GM10266 (cell line): ENCODE measurements at regions not wholly inside any gene's neighbourhood (a gene's known extent, or its start where the extent isn't known, plus 50 kb on each side); places are given as distances from the start of the nearest gene placed in this dataset.

ENCODE experiments used
- DNase-seq: peaks from one replicate; pipeline ENCODE4 v3.0.0; 2012; ENCODE audit errors: extremely low spot score
- TF ChIP-seq, protein P1 (sequence below): IDR thresholded peaks from 2 replicates; pipeline ENCODE4 v1.5.1; 2012; ENCODE audit warnings: mild to moderate bottlenecking, low read depth; ENCODE audit not compliant: control insufficient read depth, insufficient read depth; ENCODE audit errors: missing control alignments

DNA sequence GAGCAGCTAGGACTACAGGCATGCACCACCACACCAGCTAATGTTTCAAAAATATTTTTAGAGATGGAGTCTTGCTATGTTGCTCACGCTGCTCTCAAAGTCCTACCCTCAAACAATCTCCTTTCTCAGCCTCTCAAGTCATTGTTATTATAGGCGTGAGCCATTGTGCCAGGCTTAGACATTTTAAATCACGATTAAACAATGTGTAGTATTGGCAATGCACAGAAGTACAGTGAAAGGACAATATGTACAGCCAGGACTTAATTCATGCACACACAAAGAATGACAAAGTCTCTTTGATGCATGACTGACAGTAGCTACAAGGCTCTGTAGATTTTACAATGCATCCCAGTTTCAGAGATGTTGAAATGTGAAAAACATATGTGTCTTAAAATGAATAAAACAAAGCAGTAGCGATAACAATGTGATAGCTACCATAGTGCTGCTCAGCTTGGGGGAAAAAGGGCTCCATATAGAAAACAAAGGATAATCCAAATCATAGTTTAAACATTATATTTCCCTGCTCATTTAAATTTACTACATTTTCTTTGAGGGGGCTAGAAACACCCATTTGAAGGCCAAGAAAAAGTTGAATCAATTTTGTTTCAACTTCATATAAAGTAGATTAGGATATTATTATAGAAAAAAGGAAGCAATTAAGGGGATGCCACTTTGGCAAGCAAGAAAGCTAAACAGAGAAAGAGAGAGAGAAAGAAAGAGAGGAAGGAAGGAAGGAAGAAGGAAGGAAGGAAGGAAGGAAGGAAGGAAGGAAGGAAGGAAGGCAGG is 272.4 kb upstream of the SMIM31 start:
- DNase-seq: no peak
- TF ChIP-seq, protein P1, sequence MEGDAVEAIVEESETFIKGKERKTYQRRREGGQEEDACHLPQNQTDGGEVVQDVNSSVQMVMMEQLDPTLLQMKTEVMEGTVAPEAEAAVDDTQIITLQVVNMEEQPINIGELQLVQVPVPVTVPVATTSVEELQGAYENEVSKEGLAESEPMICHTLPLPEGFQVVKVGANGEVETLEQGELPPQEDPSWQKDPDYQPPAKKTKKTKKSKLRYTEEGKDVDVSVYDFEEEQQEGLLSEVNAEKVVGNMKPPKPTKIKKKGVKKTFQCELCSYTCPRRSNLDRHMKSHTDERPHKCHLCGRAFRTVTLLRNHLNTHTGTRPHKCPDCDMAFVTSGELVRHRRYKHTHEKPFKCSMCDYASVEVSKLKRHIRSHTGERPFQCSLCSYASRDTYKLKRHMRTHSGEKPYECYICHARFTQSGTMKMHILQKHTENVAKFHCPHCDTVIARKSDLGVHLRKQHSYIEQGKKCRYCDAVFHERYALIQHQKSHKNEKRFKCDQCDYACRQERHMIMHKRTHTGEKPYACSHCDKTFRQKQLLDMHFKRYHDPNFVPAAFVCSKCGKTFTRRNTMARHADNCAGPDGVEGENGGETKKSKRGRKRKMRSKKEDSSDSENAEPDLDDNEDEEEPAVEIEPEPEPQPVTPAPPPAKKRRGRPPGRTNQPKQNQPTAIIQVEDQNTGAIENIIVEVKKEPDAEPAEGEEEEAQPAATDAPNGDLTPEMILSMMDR: no peak

DNA sequence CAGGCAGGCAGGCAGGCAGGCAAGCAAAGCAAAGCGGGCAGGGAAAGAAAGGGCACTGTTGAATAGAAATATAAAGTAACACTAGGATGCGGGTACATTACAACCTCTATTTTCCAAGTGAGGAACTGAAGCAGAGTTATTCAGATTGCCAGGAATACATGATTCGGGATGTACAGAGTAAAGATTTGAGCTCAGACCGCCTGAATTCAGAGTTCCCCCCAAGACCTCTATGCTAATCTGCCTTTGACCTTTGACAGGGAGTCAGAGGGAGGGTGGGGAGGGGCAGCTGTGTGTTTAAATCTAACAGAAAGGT is 271.9 kb upstream of the SMIM31 start:
- no peak for DNase-seq
- TF ChIP-seq, protein P1: no peak

DNA sequence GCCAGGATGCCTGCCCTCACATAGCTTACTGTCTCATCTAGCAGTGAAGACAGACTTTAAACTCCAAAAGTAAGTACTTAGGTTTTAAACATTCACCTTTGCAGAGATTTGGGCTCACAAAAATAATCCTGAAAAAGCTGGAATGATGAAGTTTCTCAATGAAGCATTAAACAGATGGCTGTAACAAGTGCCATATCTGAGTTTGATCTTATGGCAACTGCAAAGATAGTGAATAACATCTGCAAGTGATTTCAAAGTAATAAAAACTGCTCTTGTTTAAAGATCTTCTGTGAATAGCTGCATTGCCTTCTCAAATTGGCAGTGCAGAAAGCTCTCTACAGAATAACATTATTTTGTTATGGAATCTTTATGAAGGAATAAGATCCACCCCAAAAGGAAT is 271.2 kb upstream of the SMIM31 start:
- TF ChIP-seq, protein P1: no peak
- DNase-seq: no peak

DNA sequence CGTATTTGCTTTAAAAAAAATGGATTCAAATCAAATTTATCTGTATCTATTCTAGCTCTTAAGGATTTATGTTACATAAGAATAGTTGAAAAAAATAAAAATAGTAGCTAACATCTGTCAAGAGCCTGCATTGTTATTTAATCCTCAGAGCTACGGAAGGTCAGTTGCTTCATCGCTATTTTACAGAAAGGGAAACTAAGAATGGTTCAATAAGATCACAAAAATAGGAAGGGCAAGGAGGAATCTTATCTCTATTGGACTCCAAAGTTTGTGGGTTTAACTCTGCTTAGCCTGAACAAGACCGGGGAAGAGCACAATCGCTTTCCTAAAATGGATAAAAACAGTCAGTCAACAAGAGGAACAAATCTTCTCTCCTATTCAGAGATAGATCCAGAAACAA is 270.2 kb upstream of the SMIM31 start:
- TF ChIP-seq, protein P1: no peak
- no peak for DNase-seq

DNA sequence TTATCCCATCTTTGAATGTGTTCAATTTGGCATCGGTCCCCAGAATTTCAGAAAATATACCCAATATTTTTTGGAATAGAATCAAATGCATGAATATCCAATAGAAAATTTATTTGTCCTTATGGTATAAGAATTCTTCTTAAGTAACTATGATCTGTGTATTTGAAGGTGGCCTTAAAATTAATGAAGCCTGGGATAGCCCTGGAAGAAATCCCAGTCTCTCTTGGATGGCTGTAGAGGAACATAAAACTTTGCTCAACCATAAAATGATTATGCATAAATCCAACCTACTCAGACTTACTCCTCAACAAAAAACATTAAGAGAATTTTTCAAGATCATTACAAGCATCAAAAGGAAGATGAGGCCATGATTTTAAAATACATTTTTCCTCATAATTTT is 269.4 kb upstream of the SMIM31 start:
- TF ChIP-seq, protein P1: no peak
- DNase-seq: no peak

DNA sequence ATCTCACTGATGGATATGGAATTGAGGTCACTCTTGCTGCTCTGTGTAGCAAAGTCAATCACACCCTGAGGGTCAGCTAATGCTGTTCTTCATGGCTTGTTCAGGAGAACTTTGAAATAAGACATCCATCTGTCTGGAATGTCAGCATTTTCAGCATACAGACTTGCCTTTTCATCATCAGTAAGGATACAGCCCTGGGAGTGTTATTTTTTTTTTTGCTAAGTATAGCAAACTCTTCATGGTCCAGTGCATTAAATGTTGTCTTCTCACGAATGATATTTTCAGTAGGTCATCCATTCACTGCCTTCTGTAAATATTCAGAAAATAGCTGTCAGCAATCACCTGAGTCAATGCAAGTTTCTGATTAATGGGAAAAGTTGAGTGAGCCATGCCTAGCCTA is 268.8 kb upstream of the SMIM31 start:
- TF ChIP-seq, protein P1: no peak
- no peak for DNase-seq

DNA sequence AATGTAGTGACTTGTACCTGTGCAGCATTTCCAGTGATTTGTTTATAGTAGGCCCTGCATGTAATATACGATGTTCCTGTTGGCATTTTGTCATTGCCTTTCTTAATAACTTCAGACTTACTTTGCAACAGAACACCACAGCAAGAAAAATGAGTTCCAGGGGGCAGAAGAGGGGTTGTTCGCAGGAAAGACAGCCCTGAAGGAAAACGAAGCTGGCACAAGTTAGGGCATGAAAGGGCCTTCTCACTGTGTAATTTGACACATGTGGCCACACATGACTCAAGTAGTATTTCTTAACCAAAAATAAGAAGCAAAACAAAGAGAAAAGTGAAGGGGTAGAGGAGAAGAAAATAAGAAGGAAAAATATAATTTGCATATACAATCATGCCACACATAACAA is 265.8 kb upstream of the SMIM31 start:
- TF ChIP-seq, protein P1: no peak

More for the DNA sequence above, 265.8 kb upstream of the SMIM31 start:
- DNase-seq: no peak
